Spleen (tissue), 11 donors: ENCODE measurements at regions not wholly inside any gene's neighbourhood (a gene's known extent, or its start where the extent isn't known, plus 50 kb on each side); places are given as distances from the start of the nearest gene placed in this dataset.

ENCODE experiments used
- DNase-seq: peaks from one replicate; pipeline ENCODE4 v3.0.0-alpha.2; 2020
- H3K27ac ChIP-seq, 8 donors: fragments of 200-600 bp; sonication (generic) in 7 of 8; 1 replicate in 4 of 8; 2 replicates in 4 of 8; pipeline versions ENCODE4 v1.5.0 to v1.8.0; 2016 to 2021; ENCODE audit warnings: inconsistent platforms in 4 of 8, mild to moderate bottlenecking in 4 of 8, moderate library complexity in 1 of 8
- H3K27me3 ChIP-seq, 7 donors: fragments of 200-600 bp; sonication (generic) in 6 of 7; replicated peaks in 1 of 7; 1 replicate in 4 of 7; 2 replicates in 3 of 7; pipeline versions ENCODE4 v1.5.0 to v1.8.0; 2016 to 2021; ENCODE audit warnings: inconsistent platforms in 3 of 7, mild to moderate bottlenecking in 1 of 7
- H3K36me3 ChIP-seq, 6 donors: fragments of 200-600 bp; sonication (generic) in 5 of 6; 1 replicate in 4 of 6; 2 replicates in 2 of 6; pipeline versions ENCODE4 v1.5.0 to v1.8.0; 2016 to 2021; ENCODE audit warnings: inconsistent platforms in 2 of 6
- H3K4me1 ChIP-seq, 6 donors: fragments of 200-600 bp; sonication (generic) in 5 of 6; 1 replicate in 3 of 6; 2 replicates in 3 of 6; pipeline versions ENCODE4 v1.5.0 to v1.8.0; 2016 to 2021; ENCODE audit warnings: inconsistent platforms in 3 of 6
- H3K4me3 ChIP-seq, 8 donors: fragments of 200-600 bp; sonication (generic) in 7 of 8; 1 replicate in 4 of 8; 2 replicates in 4 of 8; pipeline versions ENCODE4 v1.5.0 to v1.8.0; 2016 to 2021; ENCODE audit warnings: inconsistent platforms in 4 of 8, mild to moderate bottlenecking in 4 of 8, moderate library complexity in 2 of 8
- H3K9me3 ChIP-seq, 8 donors: fragments of 200-600 bp; sonication (generic) in 7 of 8; 1 replicate in 4 of 8; 2 replicates in 4 of 8; pipeline versions ENCODE4 v1.5.0 to v1.8.0; 2016 to 2021; ENCODE audit warnings: inconsistent platforms in 4 of 8
- CTCF ChIP-seq, 11 experiments: fragments of 200-600 bp in 7 of 11; fragments of 450-650 bp in 4 of 11; sonication (generic) in 4 of 11; IDR thresholded peaks in 8 of 11; conservative IDR thresholded peaks in 3 of 11; 1 replicate in 7 of 11; 2 replicates in 4 of 11; pipeline versions ENCODE4 v1.4.0 to v1.8.0; 2016 to 2021; ENCODE audit warnings: antibody characterized with exemption in 11 of 11, inconsistent platforms in 4 of 11, mild to moderate bottlenecking in 1 of 11
- POLR2A ChIP-seq, 3 donors: fragments of 450-650 bp; IDR thresholded peaks; one replicate each; pipeline ENCODE4 v1.5.1; 2017; ENCODE audit warnings: antibody characterized with exemption in 3 of 3, mild to moderate bottlenecking in 1 of 3
- POLR2AphosphoS5 ChIP-seq, 3 donors: sonication (generic); formaldehyde crosslinking; IDR thresholded peaks; one replicate each; pipeline ENCODE4 v1.5.1; 2017; ENCODE audit warnings: antibody characterized with exemption in 3 of 3
- WGBS, 5 donors: extraction: QIAGEN DNeasy Blood & Tissue Kit in 3 of 5; methylation state at CpG; one replicate each; pipeline versions ENCODE4 v1.1.5 to v1.1.7; 2013 to 2018; 5-methylcytosine and 5-hydroxymethylcytosine counted together
- intact Hi-C: fragments of 100-400 bp; cut with DNase I; formaldehyde crosslinking; loops from one replicate; pipeline ENCODE4 v1.15.0; 2023; ENCODE audit warnings: low total_unique reads
- donor health status: healthy with polysubstance abuse.
- donor health status: DM: no; HTN: no; CAD: no; lungs with moderate emphysema.
- donor health status: DM: no; HTN: no; CAD: no.
- donor health status: Bipolar disorder and iron deficiency.
- donor health status: healthy.
- donor health status: DM: no; HTN: no; CAD: no.
- donor health status: DM: yes; HTN: yes; CAD: no.

- DNase-seq = peak; percentile 41
- Histone ChIP-seq H3K4me1 (no peaks in the 10 kb centered on the region), H3K27me3 (peaks cover 0 to 70% (median 0%) of the 10 kb centered on the region in 7 donors), H3K27ac (no peak overlapping the region), H3K9me3 (no peaks in the 10 kb centered on the region), H3K36me3 (no peaks in the 10 kb centered on the region), H3K4me3 (no peak overlapping the region)
- TF ChIP-seq CTCF (IDR thresholded peaks at IDR 0.05 in 8 of 11, conservative IDR thresholded peaks at IDR 0.05 in 3 of 11) = no peak
- TF ChIP-seq POLR2A (IDR thresholded peaks at IDR 0.05) = no peak
- no peak for TF ChIP-seq POLR2AphosphoS5 (IDR thresholded peaks at IDR 0.05)
- intact Hi-C loops = no loop called here
- 52 to 64% (median 60%) methylated on average over 4 of the region's 4 CpGs for WGBS, 5 donors
Observed at GRCh38 chr11:119797736-119798135, 68.7 kb upstream of the NECTIN1 start.

- no peaks in the 10 kb centered on the region for H3K36me3 ChIP-seq
- H3K27me3 ChIP-seq = peaks cover 0 to 67% (median 0%) of the 10 kb centered on the region in 7 donors
- peak; percentile 45 for DNase-seq
- H3K4me3 ChIP-seq = no peak overlapping the region
- TF ChIP-seq POLR2AphosphoS5 (IDR thresholded peaks at IDR 0.05) (no peak), POLR2A (IDR thresholded peaks at IDR 0.05) (no peak), CTCF (IDR thresholded peaks at IDR 0.05 in 8 of 11, conservative IDR thresholded peaks at IDR 0.05 in 3 of 11) (no peak)
- H3K4me1 ChIP-seq = no peaks in the 10 kb centered on the region
- WGBS, 5 donors = 23 to 34% (median 26%) methylated on average over 12 of the region's 12 CpGs
- H3K27ac ChIP-seq = no peak overlapping the region
- H3K9me3 ChIP-seq = no peaks in the 10 kb centered on the region
- intact Hi-C loops = no loop called here
Observed at GRCh38 chr11:119797123-119797611, 68.2 kb upstream of the NECTIN1 start.

GRCh38 chr11:119796363-119797060, 67.5 kb upstream of the NECTIN1 start:
- Histone ChIP-seq H3K36me3 (no peaks in the 10 kb centered on the region), H3K27ac (no peak overlapping the region), H3K27me3 (peaks cover 0 to 64% (median 0%) of the 10 kb centered on the region in 7 donors), H3K9me3 (no peaks in the 10 kb centered on the region), H3K4me3 (no peak overlapping the region), H3K4me1 (no peaks in the 10 kb centered on the region)
- 52 to 68% (median 61%) methylated on average over 7 to 8 of the region's 8 CpGs for WGBS, 5 donors
- DNase-seq = peak; percentile 61
- intact Hi-C loops = no loop called here
- no peak for TF ChIP-seq POLR2AphosphoS5 (IDR thresholded peaks at IDR 0.05)
- no peak for TF ChIP-seq CTCF (IDR thresholded peaks at IDR 0.05 in 8 of 11, conservative IDR thresholded peaks at IDR 0.05 in 3 of 11)
- no peak for TF ChIP-seq POLR2A (IDR thresholded peaks at IDR 0.05)

GRCh38 chr11:119795690-119796089, 66.7 kb upstream of the NECTIN1 start:
- peak; percentile 34 for DNase-seq
- 84 to 94% (median 88%) methylated on average over 4 to 5 of the region's 5 CpGs for WGBS, 5 donors
- no peak for TF ChIP-seq CTCF (IDR thresholded peaks at IDR 0.05 in 8 of 11, conservative IDR thresholded peaks at IDR 0.05 in 3 of 11)
- no peak for TF ChIP-seq POLR2A (IDR thresholded peaks at IDR 0.05)
- TF ChIP-seq POLR2AphosphoS5 (IDR thresholded peaks at IDR 0.05) = no peak

More at GRCh38 chr11:119795690-119796089, 66.7 kb upstream of the NECTIN1 start:
- H3K4me3 ChIP-seq = no peak overlapping the region
- no peak overlapping the region for H3K27ac ChIP-seq
- no peaks in the 10 kb centered on the region for H3K4me1 ChIP-seq
- H3K9me3 ChIP-seq = no peaks in the 10 kb centered on the region
- H3K27me3 ChIP-seq = peaks cover 0 to 62% (median 0%) of the 10 kb centered on the region in 7 donors
- no peaks in the 10 kb centered on the region for H3K36me3 ChIP-seq
- intact Hi-C loops = no loop called here
